ENCODE measurements at regions not wholly inside any gene's neighbourhood (a gene's known extent, or its start where the extent isn't known, plus 50 kb on each side); places are given as distances from the start of the nearest gene placed in this dataset.

DNA sequence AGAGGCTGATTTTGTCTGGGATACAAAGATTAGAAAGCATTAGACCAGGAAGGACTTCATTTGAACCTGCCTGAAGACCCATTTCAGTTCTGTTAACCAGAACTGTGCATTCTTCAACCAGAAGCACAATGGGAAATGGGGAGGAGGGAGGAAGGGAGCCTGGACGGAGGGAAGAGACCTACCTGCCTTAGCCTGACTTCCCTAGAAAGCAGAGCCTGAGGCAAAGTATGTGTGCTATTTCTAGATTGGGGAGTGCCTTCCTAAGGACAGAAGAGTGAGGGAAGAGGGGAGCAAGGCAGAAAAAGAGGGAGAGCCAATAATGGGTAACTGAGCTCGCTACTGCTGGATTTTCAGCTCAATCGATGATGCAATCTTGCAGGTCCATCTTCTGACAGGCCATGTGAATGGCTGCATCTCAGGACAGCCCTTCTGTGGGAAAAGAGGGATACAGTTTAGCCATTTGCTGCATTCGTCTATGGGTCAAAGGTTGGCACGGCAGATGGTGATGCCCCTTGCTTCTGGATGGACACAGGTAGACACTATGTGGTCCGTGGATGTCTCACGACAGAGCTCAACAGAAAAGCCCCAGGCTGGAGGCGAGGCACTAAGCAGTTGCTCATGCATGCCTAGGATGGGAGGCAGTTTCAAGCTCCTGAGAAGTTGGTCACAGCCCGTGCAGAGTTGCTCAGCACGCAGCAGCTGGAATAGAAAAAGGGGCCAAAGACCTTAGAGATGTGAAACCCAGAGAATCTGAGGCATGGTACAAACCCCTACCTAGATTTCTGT lies 78.8 kb upstream of the UBL3 start:
- H3K27me3 ChIP-seq (ENCODE audit: control insufficient read depth in 2 of 2, insufficient read depth in 2 of 2, low read length in 2 of 2) = peaks cover 0 to 9% of the 10 kb centered on the region in 2 experiments
- BruUV-seq (replicated peaks) = no TSS peak
- TF ChIP-seq, protein P1, sequence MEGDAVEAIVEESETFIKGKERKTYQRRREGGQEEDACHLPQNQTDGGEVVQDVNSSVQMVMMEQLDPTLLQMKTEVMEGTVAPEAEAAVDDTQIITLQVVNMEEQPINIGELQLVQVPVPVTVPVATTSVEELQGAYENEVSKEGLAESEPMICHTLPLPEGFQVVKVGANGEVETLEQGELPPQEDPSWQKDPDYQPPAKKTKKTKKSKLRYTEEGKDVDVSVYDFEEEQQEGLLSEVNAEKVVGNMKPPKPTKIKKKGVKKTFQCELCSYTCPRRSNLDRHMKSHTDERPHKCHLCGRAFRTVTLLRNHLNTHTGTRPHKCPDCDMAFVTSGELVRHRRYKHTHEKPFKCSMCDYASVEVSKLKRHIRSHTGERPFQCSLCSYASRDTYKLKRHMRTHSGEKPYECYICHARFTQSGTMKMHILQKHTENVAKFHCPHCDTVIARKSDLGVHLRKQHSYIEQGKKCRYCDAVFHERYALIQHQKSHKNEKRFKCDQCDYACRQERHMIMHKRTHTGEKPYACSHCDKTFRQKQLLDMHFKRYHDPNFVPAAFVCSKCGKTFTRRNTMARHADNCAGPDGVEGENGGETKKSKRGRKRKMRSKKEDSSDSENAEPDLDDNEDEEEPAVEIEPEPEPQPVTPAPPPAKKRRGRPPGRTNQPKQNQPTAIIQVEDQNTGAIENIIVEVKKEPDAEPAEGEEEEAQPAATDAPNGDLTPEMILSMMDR (IDR thresholded peaks at IDR 0.05; ENCODE audit: extremely low read depth in 1 of 2, insufficient read depth in 1 of 2, low read depth in 1 of 2, low read length in 2 of 2) = no peak
- no peak for FAIRE-seq
- H4K20me1 ChIP-seq (replicated peaks; ENCODE audit: control insufficient read depth, extremely low read depth, insufficient read depth, low read length) = no peaks in the 10 kb centered on the region
- H3K4me1 ChIP-seq (ENCODE audit: control insufficient read depth, extremely low read depth, insufficient read depth, low read length) = peaks cover 6% of the 10 kb centered on the region
- no peak overlapping the region for H2AFZ ChIP-seq (ENCODE audit: low read depth, low read length)
- H3K36me3 ChIP-seq (ENCODE audit: control insufficient read depth in 2 of 2, extremely low read depth in 1 of 2, insufficient read depth in 2 of 2, low read length in 2 of 2) = no peaks in the 10 kb centered on the region
- no peaks in the 10 kb centered on the region for H3K9me1 ChIP-seq (replicated peaks; ENCODE audit: control insufficient read depth, extremely low read depth, insufficient read depth, low read length)
- no peak for DNase-seq (ENCODE audit: low read depth, low spot score)
- POLR2A ChIA-PET = no interaction called here
- H3K9ac ChIP-seq (replicated peaks; ENCODE audit: extremely low read depth, insufficient read depth, low read length) = no peak overlapping the region
- H3K9me3 ChIP-seq (replicated peaks; ENCODE audit: control insufficient read depth, insufficient read depth, low read length) = no peaks in the 10 kb centered on the region
- no peak overlapping the region for H3K4me3 ChIP-seq (replicated peaks in 1 of 3; ENCODE audit: insufficient read depth in 1 of 3, low read depth in 1 of 3, low read length in 3 of 3)
- dilution Hi-C loops (cut with MboI; ENCODE audit: extremely low pct_ligation_motif_present, low sequenced_read_pairs) (no loop called here), intact Hi-C loops (cut with micrococcal nuclease) (loop anchor here (10.0 kb wide), 1 partner anchor 334 kb away; the partner anchor contains the start of gene SLC7A1)
- CTCF ChIA-PET = interaction anchor here (0.6 kb wide), 1 partner anchor 158 kb away, joined by 3 read pairs; no protein-coding TSS in a partner anchor
- no peak overlapping the region for H3K27ac ChIP-seq (ENCODE audit: insufficient read depth, low read depth, low read length)
- no peaks in the 10 kb centered on the region for H3K79me2 ChIP-seq (ENCODE audit: control insufficient read depth, insufficient read depth, low read length)
- no peak overlapping the region for H3K4me2 ChIP-seq (ENCODE audit: insufficient read depth, low read length)

DNA sequence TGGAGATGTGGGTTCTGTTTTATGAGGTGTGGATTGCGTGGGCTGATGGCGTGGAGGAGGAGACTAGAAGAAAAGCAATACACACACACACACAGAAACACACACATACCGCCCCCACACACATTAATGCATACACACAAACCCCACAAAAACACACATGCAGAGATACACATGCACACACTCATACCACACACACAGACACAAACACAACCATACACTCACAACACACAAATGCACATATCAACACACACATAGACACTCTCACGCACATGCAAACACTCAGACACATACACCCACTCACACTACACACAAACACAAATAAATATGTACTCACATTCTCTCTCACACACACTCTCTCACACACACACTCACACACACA lies 75.7 kb upstream of the UBL3 start:
- Histone ChIP-seq H3K27me3 (ENCODE audit: control insufficient read depth in 2 of 2, insufficient read depth in 2 of 2, low read length in 2 of 2) (peaks cover 0 to 9% of the 10 kb centered on the region in 2 experiments), H3K4me3 (replicated peaks in 1 of 3; ENCODE audit: insufficient read depth in 1 of 3, low read depth in 1 of 3, low read length in 3 of 3) (no peak overlapping the region), H3K4me1 (ENCODE audit: control insufficient read depth, extremely low read depth, insufficient read depth, low read length) (peaks cover 17% of the 10 kb centered on the region), H3K9ac (replicated peaks; ENCODE audit: extremely low read depth, insufficient read depth, low read length) (no peak overlapping the region), H3K9me3 (replicated peaks; ENCODE audit: control insufficient read depth, insufficient read depth, low read length) (no peaks in the 10 kb centered on the region), H2AFZ (ENCODE audit: low read depth, low read length) (no peak overlapping the region), H3K27ac (ENCODE audit: insufficient read depth, low read depth, low read length) (no peak overlapping the region), H3K36me3 (ENCODE audit: control insufficient read depth in 2 of 2, extremely low read depth in 1 of 2, insufficient read depth in 2 of 2, low read length in 2 of 2) (no peaks in the 10 kb centered on the region), H3K9me1 (replicated peaks; ENCODE audit: control insufficient read depth, extremely low read depth, insufficient read depth, low read length) (no peaks in the 10 kb centered on the region), H4K20me1 (replicated peaks; ENCODE audit: control insufficient read depth, extremely low read depth, insufficient read depth, low read length) (no peaks in the 10 kb centered on the region), H3K4me2 (ENCODE audit: insufficient read depth, low read length) (no peak overlapping the region), H3K79me2 (ENCODE audit: control insufficient read depth, insufficient read depth, low read length) (no peaks in the 10 kb centered on the region)
- intact Hi-C loops (cut with micrococcal nuclease) (loop anchor here (10.0 kb wide), 1 partner anchor 331 kb away; the partner anchor contains the start of gene SLC7A1), dilution Hi-C loops (cut with MboI; ENCODE audit: extremely low pct_ligation_motif_present, low sequenced_read_pairs) (no loop called here)
- DNase-seq (ENCODE audit: low read depth, low spot score) (no peak), FAIRE-seq (no peak)
- BruUV-seq (replicated peaks) = no TSS peak
- CTCF ChIA-PET = no interaction called here
- POLR2A ChIA-PET = no interaction called here
- no peak for TF ChIP-seq POLR2A (IDR thresholded peaks at IDR 0.05; ENCODE audit: low read depth, low read length)
- no peak for TF ChIP-seq MYC (IDR thresholded peaks at IDR 0.05; ENCODE audit: low read depth, low read length)
- TF ChIP-seq EZH2 (IDR thresholded peaks at IDR 0.05; ENCODE audit: borderline replicate concordance, low read depth, low read length, severe bottlenecking) = no peak
- TF ChIP-seq, protein P1 (IDR thresholded peaks at IDR 0.05; ENCODE audit: extremely low read depth in 1 of 2, insufficient read depth in 1 of 2, low read depth in 1 of 2, low read length in 2 of 2) = no peak
- TF ChIP-seq FOS (IDR thresholded peaks at IDR 0.05; ENCODE audit: borderline replicate concordance, insufficient read depth, low read length) = no peak
- TF ChIP-seq JUN (IDR thresholded peaks at IDR 0.05; ENCODE audit: borderline replicate concordance, insufficient read depth, insufficient read length, low read depth) = no peak
- TF ChIP-seq GATA2 (IDR thresholded peaks at IDR 0.05; ENCODE audit: insufficient read depth, insufficient read length, low read depth, low read length) = no peak
- TF ChIP-seq POLR2AphosphoS5 (IDR thresholded peaks at IDR 0.05; ENCODE audit: insufficient read depth, low read depth, low read length) = no peak
- TF ChIP-seq, protein P2, sequence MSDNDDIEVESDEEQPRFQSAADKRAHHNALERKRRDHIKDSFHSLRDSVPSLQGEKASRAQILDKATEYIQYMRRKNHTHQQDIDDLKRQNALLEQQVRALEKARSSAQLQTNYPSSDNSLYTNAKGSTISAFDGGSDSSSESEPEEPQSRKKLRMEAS (IDR thresholded peaks at IDR 0.05; ENCODE audit: insufficient read depth, insufficient read length) = no peak
